ENCODE measurements at regions not wholly inside any gene's neighbourhood (a gene's known extent, or its start where the extent isn't known, plus 50 kb on each side); places are given as distances from the start of the nearest gene placed in this dataset.
"Not testable (repeated sequence)": the region's sequence is repeated elsewhere in the genome, so short reads cannot be mapped to it uniquely, and the experiment has no call there.

DNA sequence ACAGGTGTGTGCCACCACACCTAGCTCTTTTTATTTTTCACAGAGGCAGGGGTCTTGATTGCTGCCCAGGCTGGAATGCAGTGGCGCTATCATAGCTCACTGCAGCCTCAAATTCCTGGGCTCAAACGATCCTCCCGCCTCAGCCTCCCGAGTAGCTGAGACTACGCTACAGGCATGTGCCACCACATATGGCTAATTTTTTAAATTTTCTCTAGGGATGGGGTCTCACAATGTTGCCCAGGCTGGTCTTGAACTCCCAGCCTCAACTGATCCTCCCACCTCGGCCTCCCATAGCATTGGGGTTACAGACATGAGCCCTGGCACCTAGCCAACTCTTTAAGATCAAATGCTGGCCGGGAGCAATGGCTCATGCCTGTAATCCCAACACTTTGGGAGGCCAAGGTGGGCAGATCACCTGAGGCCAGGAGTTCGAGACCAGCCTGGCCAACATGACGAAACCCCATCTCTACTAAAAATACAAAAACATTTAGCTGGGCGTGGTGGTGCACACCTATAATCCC, 50.6 kb upstream of the MYL10 start:
- not testable (repeated sequence) for DNase-seq

DNA sequence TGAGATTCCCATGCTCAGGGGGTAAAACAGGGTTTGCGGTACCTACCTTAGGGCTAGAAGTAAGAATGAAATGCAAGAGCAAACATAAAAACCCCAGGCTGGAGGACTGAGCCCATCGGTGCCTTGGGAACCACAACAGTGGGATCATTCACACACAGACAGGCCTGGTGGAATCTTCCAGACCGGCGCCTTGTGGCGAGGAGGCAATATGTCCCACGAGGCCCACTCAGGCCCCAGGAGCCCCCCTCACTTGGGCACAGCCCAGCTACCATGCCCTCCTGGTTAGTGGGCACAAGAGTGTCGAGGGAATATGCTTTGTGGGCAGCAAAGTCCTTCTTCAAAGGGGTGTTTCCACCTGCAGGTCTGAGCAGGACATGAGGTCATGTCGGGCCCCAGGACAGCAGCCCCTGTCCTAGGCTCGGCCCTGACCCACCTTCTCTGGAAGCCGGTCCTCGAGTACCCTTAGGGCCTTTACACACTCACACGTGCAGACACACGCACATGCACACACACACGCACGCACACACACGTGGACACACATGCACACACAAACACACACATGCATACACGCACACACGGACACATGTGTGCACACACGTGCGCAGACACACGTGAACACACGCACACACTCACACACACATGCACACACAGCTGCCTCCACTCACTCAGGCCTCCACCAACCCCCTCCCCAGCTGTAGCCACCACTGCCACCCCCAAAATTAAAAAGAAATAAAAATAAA, 51.5 kb upstream of the MYL10 start:
- DNase-seq, result no peak

DNA sequence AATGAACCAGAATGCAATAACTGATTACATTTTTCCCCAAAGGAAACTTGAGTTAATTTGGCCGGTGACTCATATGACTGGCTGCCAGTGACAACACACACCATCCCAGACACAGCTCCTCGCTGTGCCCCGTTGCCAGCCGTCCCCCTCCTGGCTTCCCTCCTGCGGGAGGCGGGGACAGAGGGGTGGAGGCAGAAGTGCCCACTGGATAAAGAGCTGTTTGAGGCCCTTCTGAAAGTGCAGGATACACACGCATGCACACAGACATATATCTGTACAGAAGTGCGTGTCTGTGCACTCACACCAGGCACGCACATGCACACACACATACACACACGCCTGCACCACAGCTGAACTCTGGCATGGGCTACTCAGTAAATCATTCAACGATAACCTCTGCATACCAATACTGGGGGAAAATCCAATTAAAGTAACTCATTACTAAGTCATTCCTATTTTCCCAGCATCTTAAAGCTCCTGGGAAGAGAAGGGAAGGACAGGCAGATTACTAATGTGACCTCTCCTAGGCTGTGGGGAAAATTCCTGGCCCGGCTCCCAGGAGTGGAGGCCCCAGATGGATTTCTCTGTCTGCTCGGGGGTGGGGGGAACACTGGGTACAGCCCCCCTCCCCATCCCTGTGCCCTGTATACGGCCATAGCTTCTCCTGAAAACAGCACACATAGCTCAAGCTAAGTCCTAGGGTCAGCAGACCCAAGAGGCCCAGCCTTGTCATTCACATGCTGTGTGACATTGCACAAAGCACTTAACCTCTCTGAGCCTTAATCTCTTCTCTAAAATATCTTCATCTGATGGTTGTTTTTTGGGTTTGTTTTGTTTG, 52.3 kb upstream of the MYL10 start:
- DNase-seq, result no peak

DNA sequence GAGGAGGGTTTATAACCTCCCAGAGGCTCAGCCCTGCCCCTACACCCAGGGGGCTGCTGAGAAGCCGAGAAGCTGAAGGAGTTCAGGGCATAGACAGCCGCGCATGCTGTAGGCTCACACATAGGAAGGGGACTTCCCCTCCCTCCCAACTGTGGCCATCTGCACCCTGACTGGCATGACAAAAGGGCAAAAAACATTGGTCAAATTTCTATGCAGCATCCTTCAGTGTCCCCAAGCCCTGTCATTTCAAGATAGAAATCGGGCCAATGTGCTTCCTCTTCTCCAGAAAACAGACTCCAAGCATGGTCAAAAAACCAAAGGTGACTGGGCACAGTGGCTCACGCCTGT, 55.9 kb upstream of the MYL10 start:
- DNase-seq, result no peak

DNA sequence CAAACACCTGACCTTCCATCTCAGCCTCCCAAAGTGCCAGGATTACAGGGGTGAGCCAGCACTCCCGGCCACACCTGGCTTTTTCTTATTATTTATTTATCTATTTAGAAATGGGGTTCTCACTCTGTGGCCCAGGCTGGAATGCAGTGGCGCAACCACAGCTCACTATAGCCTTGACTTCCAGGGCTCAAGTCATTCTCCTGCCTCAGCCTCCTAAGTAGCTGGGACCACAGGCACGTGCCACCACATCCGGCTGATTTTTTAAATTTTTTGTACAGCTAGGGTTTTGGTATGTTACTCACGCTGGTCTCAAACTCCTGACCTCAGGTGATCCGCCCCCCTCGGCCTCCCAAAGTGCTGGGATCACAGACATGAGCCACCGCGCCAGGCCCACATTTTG, 56.9 kb upstream of the MYL10 start:
- DNase-seq, result no peak

DNA sequence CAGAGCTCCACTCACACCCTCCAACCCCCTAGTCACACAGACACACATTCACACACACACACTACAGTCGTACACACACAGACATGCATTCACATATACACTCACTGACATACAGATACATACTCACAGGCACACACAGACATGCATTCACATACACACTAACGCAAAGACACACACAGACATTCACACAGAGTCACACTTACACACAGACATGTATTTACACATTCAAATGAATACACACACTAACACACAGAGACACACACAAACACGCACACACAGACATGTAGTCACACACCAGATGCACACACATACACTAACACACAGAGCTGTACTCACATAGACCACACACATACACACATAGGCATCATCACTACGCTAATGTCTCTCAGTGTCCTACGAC, 58.0 kb upstream of the MYL10 start:
- no peak for DNase-seq

DNA sequence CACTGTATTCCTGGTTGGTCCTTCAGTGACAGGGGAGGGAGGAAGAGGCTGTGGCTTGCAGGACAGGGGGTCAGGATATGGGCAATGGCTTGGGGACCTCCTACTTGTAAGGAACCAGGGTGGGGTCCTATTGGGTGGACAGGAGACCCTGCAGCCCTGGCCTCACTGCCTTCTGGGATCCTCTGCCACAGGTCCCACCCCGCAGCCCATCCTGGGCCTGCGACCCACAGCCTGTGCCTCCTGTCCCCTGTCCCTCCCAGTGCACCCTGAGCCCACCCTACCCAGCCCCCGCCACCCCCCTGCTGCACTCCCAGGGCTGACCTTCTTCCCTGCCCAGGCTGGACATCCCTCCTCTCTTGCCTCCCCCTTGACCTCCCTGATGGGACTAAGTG, 58.7 kb upstream of the MYL10 start:
- DNase-seq, result no peak

DNA sequence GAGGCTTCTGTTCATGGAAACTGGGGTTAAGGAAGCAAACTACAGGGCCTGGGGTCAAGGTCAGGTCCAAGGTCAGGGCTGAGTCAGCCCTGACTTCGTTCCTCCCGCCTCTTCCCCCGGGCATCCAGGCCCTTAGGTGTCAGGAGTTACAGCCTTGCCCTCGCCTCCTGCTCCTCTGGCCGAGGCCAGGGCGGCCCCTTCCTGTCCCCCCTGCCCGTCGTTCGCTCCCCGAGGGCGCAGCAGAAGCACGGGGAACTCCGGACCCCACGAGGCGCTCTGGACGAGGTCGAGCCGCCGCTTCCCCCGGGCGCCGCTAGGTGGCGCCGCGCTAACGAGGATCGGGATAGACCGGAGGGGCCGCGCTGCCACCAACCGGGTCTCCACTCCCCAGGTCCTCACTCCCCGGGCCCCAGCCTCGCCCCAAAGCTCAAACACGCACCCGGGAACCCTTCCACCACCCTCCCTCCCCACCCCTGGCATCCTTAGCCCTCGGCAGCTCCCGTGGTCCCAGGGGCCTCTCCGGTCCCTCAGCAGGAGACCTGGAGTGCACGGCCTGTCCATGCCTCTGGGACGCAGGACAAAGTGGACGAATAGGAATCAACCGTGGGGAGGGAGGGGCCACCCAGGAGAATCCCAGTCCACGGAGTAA, 59.2 kb upstream of the MYL10 start:
- peak; percentile 11 for DNase-seq

DNA sequence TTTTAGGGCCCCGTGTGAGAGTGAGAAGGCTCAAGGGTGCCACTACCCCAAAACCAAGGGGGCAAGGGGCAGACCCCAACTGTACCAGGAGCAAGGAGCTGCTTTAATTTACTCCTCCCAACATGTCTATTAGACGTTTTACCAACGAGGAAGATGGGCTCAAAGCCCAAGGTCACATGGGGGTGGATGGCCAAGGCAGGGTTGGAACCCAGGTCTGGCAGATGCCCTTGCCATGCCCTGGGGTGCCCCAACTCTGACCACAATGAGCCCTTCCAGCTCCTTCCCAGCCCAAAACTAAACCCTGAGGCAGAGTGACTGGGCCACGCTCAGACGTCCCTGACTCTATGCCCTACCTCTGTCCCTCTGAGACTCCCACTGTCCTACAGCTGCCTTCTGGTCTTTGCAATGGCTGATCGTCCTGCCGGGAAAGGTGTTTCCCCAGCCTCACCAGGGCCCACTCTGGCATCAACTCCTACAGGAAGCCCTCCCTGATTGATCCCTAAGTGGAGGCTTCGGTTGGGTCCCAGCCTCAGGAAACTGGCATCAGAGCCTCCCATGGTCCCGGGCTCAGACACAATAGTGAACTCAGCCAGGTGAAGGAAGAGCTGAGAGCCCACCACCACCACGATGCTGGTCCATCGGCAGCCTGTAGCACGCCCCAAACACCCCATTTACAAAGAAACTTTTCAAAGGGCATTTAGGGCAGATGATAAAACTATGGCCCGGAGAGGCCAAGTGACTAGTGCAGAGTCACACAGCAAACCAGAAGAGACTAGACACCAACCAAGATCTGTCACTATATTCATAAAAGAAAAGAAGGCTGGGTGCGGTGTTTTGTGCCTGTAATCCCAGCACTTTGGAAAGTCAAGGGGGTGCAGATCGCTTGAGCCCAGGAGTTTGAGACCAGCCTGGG, 60.2 kb upstream of the MYL10 start:
- DNase-seq, result no peak

DNA sequence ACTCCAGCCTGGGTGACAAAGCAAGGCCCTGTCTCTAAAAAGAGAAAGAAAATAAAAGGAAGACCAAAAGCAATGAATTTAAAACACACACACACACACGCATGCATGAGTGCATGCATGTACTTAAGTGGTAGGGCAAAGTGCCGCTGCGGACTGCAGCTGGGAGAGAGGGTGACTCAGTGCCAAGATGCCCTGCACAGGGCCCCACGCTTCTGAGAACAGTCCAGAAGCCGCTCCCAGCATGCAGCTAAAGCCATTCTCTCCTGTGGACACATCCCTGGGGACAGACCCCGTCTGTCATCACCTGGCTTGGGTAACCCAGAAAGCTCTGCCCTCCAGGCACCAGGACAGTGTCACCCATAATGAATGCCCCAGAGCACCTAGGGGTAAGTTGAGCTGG, 61.0 kb upstream of the MYL10 start:
- DNase-seq, result no peak

DNA sequence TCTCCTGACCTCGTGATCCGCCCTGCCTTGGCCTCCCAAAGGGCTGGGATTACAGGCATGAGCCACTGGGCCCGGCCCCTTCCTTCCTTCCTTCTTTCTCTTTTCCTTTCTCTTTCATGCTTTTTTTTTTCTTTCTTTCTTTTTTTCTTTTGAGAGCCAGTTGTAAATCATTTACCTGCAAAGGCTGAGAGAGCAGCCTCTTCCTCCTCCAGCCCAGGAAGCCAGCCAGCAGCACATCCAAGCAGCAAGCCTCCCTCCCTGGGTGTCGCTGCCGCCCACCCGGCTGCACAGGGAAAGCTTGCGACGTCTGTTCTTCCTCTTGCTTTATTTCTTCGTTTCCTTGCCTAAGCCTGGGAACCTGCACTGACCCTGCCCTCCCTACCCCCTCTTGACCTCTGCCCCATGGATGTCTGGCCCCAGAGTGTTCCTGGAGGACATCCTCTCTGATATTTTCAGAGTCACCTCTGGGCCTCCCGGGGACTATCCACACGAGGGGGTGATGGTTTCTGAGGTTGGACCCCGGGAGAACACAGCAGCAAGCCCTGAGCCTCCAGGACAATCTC, 62.8 kb upstream of the MYL10 start:
- DNase-seq, result no peak

DNA sequence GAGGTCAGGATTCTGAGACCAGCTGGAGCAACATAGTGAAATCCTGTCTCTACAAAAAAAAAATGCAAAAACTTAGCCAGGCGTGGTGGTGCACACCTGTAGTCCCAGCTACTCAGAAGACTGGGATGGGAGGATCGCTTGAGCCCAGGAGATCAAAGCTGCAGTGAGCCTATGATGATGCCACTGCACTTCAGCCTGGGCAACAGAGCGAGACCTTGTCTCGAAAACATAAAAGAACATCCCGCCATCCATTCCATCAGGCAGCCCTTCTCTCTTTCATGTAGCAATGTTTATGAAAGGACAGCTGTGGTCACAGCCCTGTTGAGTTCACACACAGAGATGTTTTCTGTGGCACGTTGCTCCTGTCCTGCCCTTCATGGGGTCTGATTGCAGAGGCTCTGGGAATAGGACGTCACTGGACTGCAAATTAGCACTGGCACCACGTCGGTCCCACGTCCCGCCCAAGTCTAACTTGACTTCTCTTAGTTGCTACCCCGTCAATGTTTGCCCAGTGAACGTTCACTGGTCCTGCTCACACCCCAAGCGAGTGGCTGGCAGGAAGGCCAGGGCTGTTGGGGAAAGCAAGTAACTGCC, 64.5 kb upstream of the MYL10 start:
- DNase-seq, result no peak

DNA sequence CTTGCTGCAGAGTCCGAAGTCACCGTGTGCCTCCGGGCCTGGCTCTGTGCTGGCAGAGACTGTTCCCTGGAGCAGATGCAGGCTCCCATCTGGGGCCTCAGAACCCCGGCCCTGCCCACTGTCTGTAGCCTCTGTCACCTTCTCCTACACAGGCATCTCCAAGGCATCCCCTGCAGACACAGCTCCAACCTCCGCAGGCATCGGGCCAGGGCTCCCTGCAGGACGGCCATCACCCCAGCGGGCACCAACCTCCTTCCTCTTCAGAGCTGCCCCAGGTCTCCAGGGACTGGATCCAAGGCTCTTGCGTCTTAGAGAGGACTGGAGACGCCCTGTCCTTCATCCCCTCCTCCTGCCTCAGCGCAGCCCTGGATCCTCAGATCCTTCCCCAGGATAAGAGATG, 69.9 kb upstream of the MYL10 start:
- DNase-seq, result no peak

DNA sequence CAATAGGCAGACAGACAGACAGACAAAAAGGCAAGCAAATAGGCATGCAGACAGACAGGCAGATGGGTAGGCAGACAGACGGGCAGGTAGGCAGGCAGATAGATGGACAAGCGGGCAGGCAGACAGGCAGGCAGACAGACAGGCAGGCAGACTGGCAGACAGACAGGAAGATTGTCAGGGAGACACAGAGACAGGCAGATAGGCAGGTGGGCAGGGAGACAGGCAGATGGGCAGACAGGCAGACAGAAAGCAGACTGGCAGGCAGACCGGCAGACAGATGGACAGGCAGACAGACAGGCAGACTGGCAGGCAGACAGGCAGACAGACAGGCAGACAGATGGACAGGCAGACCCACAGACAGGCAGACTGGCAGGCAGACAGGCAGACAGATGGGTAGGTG, 70.3 kb upstream of the MYL10 start:
- DNase-seq, result no peak

DNA sequence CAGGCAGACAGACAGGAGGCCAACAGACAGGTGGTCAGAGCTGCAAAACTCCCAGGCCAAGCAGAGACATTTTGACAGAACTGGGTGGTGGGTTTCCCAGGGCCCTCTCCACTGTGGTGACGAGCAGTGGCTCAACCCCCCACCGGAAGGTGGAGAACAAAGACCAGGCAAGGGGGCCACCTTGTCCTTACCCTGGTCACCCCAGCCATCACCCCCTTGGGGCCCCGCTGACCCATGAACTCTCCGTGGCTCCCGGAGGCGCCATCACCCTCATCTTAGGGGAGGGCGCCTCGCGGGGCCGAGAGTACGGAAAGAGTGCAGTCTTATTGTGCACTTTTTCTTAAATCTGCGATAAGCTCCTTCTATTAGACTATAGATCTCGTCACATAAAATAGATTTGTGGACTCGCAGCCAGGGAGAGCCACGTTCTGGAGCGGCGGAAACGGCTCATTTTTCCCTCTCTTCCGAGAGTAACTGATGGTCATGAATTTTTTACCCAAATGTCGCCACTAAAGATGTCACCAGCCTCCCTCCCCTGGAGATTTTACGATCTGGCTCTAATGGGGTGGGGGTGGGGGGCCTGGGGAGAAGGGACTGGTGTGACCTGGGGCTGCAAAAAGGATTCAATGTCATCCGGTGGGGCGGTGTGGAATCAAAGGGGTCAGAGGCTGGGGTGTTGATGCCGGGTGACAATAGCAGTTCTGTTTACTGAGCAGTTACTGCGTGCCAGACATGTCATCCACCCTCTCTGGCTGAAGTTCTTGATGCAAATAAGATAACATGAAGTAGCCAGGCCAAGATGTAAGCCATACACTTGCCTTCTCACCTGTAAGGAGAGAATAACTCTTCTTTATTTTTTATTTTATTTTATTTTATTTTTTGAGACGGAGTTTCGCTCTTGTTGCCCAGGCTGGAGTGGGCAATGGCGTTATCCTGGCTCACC, 71.1 kb upstream of the MYL10 start:
- no peak for DNase-seq

DNA sequence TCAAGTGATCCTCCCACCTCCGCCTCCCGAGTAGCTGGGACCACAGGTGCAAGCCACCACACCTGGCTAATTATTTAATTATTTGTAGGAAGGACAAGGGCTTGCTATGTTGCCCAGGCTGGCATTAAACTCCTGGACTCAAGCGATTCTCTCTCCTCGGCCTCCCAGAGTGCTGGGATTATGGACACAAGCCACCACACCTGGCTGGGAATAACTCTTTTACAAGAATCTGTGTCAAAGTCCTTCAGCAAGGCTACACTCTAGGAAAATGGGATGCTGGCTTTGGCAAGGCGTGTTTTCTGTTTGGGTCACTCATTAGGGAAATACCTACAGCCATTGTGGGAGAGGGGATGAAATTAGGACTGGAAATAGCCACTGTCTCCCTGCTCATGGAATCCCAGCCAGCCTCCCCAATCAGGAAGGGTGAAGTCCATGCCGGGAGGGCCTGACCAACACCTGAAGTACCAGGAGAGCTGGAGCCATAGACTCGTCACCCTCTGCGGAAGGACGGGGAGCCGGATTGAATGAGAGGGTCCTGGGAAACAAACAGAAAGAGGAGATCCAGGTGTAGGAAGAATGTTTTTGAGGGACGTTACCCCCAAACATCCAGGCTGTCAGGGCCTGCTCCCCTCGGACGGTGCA, 72.2 kb upstream of the MYL10 start:
- no peak for DNase-seq

DNA sequence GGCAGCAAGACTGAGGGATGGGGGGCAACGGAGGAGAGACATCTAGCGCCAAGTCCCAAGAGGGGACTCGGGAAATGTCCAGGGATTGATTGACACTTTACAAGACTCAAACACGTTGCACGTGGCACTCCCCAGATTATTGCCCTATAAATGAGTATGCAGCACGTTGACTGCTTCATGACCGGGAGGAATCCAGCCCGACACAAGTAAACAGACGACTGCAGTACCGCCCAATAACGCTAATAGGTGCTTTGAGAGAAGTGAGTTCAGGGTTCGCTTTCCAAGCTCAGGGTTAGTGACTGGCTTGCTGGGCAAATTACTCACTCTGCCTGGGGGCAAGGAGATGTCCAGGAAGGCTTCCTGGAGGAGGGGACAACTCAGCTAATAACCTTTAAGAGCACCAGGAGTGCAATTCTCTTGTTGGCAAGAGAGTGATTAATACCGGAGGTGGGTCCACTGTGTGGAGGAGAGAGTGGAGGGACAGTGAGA, 73.3 kb upstream of the MYL10 start:
- DNase-seq, result no peak

DNA sequence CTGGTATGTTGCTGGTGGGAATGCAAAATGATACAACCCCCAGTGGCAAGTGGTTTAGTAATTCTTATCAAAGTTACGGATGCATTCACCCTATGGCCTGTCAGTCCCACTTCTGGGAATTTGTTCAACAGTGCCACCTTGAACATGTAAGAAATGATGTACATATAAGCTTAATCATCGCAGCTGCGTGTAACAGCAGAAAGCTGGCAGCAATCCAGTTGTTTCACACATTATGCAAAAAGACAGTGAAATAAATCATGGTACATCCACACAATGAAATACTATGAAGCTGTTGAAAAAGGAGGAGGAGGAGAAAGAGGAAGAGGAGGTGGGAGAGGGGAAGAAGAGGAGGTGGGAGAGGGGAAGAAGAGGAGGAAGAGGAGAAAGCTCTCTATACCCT, 76.2 kb upstream of the MYL10 start:
- DNase-seq, result no peak

DNA sequence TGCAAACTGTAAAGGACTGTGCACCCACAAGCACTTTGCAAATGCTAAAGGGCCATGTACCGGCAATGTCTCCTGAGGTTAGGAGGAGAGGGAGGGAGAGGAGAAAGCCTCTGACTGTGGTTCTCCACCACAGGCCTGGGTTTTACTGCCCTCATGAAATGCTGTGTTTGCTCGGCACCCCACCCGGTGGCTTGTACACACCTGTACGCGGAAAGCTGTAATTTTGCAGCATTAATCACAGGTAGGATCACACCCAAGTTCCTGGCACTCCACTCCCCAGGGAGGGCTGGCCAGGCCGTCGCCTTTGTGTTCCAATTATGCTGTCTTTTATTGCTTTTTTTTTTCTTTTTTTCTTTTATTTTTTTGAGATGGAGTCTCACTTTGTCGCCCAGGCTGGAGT, 78.5 kb upstream of the MYL10 start:
- no peak for DNase-seq

DNA sequence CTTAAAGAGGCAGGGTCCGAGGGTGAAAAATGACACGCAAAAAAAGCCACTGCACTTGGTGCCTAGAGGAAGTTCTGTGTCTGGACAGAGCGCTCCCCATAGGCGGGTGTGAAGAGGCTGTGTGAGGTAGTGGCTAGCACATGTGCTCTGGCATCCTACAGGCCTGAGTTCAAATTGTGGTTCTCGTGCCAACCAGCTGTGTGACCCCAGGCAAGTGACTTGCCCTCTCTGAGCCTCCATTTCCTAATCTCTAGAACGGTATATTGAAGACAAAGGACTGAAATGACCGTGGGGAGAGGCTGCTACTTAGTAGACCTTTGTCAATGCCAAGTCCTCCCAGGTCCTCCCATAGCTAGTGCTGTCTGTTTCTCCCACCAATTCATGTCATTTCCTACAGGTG, 79.1 kb upstream of the MYL10 start:
- no peak for DNase-seq

Data from SHP77 treated with DMSO at 0.1 percent for 48 hours (cell line).